Mucosa of descending colon (tissue), 3 donors: ENCODE measurements at regions not wholly inside any gene's neighbourhood (a gene's known extent, or its start where the extent isn't known, plus 50 kb on each side); places are given as distances from the start of the nearest gene placed in this dataset.

Source experiments
- ATAC-seq: fragments of 200-7000 bp; cut with Tn5 transposase; one replicate; pipeline ENCODE4 v1.9.1; 2020; ENCODE audit warnings: mild to moderate bottlenecking, moderate library complexity
- DNase-seq, 3 donors: peaks; one replicate each; pipeline ENCODE4 v3.0.0-alpha.2; 2020
- H3K36me3 ChIP-seq: fragments of 200-600 bp; one replicate; pipeline ENCODE4 v1.8.0; 2021; ENCODE audit warnings: low read depth, mild to moderate bottlenecking
- H3K4me1 ChIP-seq: fragments of 200-600 bp; one replicate; pipeline ENCODE4 v1.8.0; 2021; ENCODE audit warnings: low read depth, mild to moderate bottlenecking
- H3K4me3 ChIP-seq: fragments of 200-600 bp; one replicate; pipeline ENCODE4 v1.8.0; 2021; ENCODE audit warnings: mild to moderate bottlenecking
- H3K9me3 ChIP-seq: fragments of 200-600 bp; one replicate; pipeline ENCODE4 v1.8.0; 2021; ENCODE audit warnings: mild to moderate bottlenecking
- intact Hi-C, 2 donors: fragments of 100-400 bp; cut with DNase I in 1 of 2; cut with micrococcal nuclease in 1 of 2; formaldehyde crosslinking; loops; one replicate each; pipeline versions ENCODE4 v1.11.0 to v1.11.1; 2022; cut with DNase I, micrococcal nuclease
- TF ChIP-seq, protein P1 (sequence below): fragments of 200-600 bp; IDR thresholded peaks from one replicate; pipeline ENCODE4 v1.8.0; 2022; ENCODE audit warnings: antibody characterized with exemption, mild to moderate bottlenecking
- donor health status: DM: no; HTN: no; CAD: no; lungs with moderate emphysema.
- donor health status: DM: no; HTN: no; CAD: no.
- donor health status: DM: no; HTN: yes; CAD: no.

GRCh38 chr14:48735607-48736006, 850.6 kb downstream of the RPS29 start:
- peaks cover 37% of the 10 kb centered on the region for H3K9me3 ChIP-seq
- no peaks in the 10 kb centered on the region for H3K36me3 ChIP-seq
- TF ChIP-seq, protein P1, sequence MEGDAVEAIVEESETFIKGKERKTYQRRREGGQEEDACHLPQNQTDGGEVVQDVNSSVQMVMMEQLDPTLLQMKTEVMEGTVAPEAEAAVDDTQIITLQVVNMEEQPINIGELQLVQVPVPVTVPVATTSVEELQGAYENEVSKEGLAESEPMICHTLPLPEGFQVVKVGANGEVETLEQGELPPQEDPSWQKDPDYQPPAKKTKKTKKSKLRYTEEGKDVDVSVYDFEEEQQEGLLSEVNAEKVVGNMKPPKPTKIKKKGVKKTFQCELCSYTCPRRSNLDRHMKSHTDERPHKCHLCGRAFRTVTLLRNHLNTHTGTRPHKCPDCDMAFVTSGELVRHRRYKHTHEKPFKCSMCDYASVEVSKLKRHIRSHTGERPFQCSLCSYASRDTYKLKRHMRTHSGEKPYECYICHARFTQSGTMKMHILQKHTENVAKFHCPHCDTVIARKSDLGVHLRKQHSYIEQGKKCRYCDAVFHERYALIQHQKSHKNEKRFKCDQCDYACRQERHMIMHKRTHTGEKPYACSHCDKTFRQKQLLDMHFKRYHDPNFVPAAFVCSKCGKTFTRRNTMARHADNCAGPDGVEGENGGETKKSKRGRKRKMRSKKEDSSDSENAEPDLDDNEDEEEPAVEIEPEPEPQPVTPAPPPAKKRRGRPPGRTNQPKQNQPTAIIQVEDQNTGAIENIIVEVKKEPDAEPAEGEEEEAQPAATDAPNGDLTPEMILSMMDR, result no peak
- no peak overlapping the region for H3K4me3 ChIP-seq
- intact Hi-C loops, result no loop called here
- DNase-seq (no peak), ATAC-seq (no peak)
- no peaks in the 10 kb centered on the region for H3K4me1 ChIP-seq

DNA sequence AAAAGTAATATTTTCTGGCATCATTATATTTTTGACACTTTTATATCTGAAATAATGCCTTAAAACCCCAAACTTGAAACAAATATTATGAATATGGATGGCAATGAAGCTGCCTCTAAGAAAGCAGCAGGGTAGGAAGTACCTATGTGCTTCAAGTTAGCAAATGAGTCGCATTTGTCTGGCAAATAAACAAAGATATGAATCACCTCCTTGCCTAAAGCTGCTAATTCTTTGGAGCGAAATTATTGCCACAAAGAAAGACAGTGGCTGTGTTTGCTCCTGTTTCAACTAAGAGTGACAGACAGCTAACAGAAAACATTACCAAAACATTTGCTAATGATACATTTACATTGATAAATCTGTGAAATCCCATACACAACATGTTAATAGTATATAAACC, 854.9 kb downstream of the RPS29 start:
- DNase-seq (no peak), ATAC-seq (no peak)
- intact Hi-C loops, result no loop called here
- no peak overlapping the region for H3K4me3 ChIP-seq
- TF ChIP-seq, protein P1, result no peak
- no peaks in the 10 kb centered on the region for H3K36me3 ChIP-seq
- H3K9me3 ChIP-seq, result peaks cover 41% of the 10 kb centered on the region
- no peaks in the 10 kb centered on the region for H3K4me1 ChIP-seq

DNA sequence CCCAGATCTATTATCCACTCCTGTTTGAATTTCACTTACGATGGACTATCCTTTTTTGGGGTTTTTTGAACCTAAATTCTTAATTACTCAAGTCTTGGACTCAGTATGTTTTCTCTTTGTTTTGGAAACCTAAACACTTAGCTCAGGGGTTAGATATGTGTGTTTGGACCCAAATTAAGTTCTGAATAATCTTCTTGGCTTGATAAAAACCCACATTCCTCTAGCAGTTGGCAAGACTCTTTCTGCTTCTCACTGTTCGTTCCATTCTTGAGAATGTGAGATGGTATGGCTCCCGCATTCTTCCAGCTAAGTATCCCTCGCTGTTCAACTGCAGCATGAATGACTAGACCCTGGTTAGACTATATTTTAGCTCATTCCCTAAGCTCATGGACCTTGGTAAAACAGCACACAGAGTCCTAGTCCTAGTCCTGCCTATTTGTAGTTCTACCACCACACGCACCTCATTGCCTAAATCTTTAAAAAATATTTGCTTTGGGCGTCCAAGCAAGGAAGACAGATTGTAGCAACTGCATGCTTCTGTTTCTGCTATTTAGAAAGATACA, 860.0 kb downstream of the RPS29 start:
- TF ChIP-seq, protein P1, result no peak
- DNase-seq (no peak), ATAC-seq (no peak)
- H3K9me3 ChIP-seq, result peaks cover 20% of the 10 kb centered on the region
- no peak overlapping the region for H3K4me3 ChIP-seq
- H3K36me3 ChIP-seq, result no peaks in the 10 kb centered on the region
- intact Hi-C loops, result no loop called here
- no peaks in the 10 kb centered on the region for H3K4me1 ChIP-seq

GRCh38 chr14:48725051-48725734, 861.0 kb downstream of the RPS29 start:
- ATAC-seq, result no peak
- Histone ChIP-seq H3K4me3 (no peak overlapping the region), H3K9me3 (peaks cover 22% of the 10 kb centered on the region), H3K36me3 (no peaks in the 10 kb centered on the region), H3K4me1 (no peaks in the 10 kb centered on the region)
- DNase-seq, result no peak
- intact Hi-C loops, result no loop called here
- TF ChIP-seq, protein P1, result no peak

- ATAC-seq (no peak), DNase-seq (no peak)
- intact Hi-C loops, result no loop called here
- no peaks in the 10 kb centered on the region for H3K36me3 ChIP-seq
- TF ChIP-seq, protein P1, result no peak
- H3K9me3 ChIP-seq, result peaks cover 30% of the 10 kb centered on the region
- H3K4me3 ChIP-seq, result no peak overlapping the region
- H3K4me1 ChIP-seq, result no peaks in the 10 kb centered on the region
These were observed 862.2 kb downstream of the RPS29 start for GRCh38 chr14:48723841-48724495.
